Upper lobe of left lung (tissue), 6 donors: ENCODE measurements at regions not wholly inside any gene's neighbourhood (a gene's known extent, or its start where the extent isn't known, plus 50 kb on each side); places are given as distances from the start of the nearest gene placed in this dataset.

Experiments used
- ATAC-seq, 2 donors: fragments of 200-7000 bp; cut with Tn5 transposase; one replicate each; pipeline ENCODE4 v1.9.1; 2022; ENCODE audit warnings: mild to moderate bottlenecking in 2 of 2, moderate library complexity in 2 of 2; ENCODE audit not compliant: low FRiP score in 2 of 2
- DNase-seq, 2 donors: peaks; one replicate each; pipeline ENCODE4 v3.0.0-alpha.2; 2019 to 2020
- H3K27ac ChIP-seq, 4 donors: fragments of 200-600 bp; sonication (generic); one replicate each; pipeline ENCODE4 v1.5.1; 2016 to 2019
- H3K27me3 ChIP-seq, 4 donors: fragments of 200-600 bp; sonication (generic); one replicate each; pipeline ENCODE4 v1.5.1; 2017 to 2019
- H3K36me3 ChIP-seq, 4 donors: fragments of 200-600 bp; sonication (generic); one replicate each; pipeline ENCODE4 v1.5.1; 2016 to 2019
- H3K4me1 ChIP-seq, 4 donors: fragments of 200-600 bp; sonication (generic); one replicate each; pipeline ENCODE4 v1.5.1; 2018 to 2019
- H3K4me3 ChIP-seq, 4 donors: fragments of 200-600 bp; sonication (generic); one replicate each; pipeline ENCODE4 v1.5.1; 2017 to 2019; ENCODE audit warnings: mild to moderate bottlenecking in 2 of 4, moderate library complexity in 1 of 4
- H3K9me3 ChIP-seq, 4 donors: fragments of 200-600 bp; sonication (generic); one replicate each; pipeline ENCODE4 v1.5.1; 2018 to 2019
- EP300 ChIP-seq, 4 donors: sonication (generic); formaldehyde crosslinking; IDR thresholded peaks; one replicate each; pipeline ENCODE4 v1.5.1; 2017; ENCODE audit warnings: antibody characterized with exemption in 4 of 4, control low read depth in 2 of 4
- POLR2A ChIP-seq, 4 donors: fragments of 450-650 bp; IDR thresholded peaks; one replicate each; pipeline ENCODE4 v1.5.1; 2016 to 2017; ENCODE audit warnings: antibody characterized with exemption in 4 of 4, mild to moderate bottlenecking in 2 of 4
- POLR2AphosphoS5 ChIP-seq, 2 donors: sonication (generic); formaldehyde crosslinking; IDR thresholded peaks; one replicate each; pipeline ENCODE4 v1.5.1; 2017; ENCODE audit warnings: antibody characterized with exemption in 2 of 2
- WGBS, 2 donors: methylation state at CpG; one replicate each; pipeline ENCODE4 v1.1.5; 2017 to 2018; 5-methylcytosine and 5-hydroxymethylcytosine counted together
- TF ChIP-seq, protein P1 (sequence below), 6 experiments: fragments of 450-650 bp in 4 of 6; fragments of 200-600 bp in 2 of 6; sonication (generic) in 2 of 6; IDR thresholded peaks; one replicate each; pipeline ENCODE4 v1.5.1; 2016 to 2019; ENCODE audit warnings: antibody characterized with exemption in 6 of 6
- donor health status: DM: no; HTN: no; CAD: no; lungs with moderate emphysema.
- donor health status: DM: no; HTN: yes; CAD: no; lungs with severe emphysema.

DNA sequence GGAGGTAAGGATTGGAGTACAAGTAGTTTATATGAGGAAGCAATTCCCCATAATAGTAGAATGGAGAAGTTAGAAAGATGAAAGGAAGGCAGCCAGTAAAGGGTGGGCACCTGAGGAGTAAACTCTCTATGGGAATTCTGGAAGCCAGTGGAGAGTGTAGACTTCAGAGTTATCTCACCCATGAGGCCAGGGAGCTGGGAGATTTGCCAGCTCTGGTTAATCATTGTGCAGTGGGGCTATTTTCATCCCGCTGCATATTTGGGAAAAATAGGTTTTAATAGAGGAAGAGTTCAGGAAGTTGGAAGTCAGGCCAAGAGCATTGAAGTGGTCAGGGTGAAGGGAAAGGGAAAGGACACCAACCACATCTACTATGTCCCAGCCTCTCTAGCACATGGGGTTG, 242.3 kb upstream of the BRINP1 start:
- TF ChIP-seq, protein P1, sequence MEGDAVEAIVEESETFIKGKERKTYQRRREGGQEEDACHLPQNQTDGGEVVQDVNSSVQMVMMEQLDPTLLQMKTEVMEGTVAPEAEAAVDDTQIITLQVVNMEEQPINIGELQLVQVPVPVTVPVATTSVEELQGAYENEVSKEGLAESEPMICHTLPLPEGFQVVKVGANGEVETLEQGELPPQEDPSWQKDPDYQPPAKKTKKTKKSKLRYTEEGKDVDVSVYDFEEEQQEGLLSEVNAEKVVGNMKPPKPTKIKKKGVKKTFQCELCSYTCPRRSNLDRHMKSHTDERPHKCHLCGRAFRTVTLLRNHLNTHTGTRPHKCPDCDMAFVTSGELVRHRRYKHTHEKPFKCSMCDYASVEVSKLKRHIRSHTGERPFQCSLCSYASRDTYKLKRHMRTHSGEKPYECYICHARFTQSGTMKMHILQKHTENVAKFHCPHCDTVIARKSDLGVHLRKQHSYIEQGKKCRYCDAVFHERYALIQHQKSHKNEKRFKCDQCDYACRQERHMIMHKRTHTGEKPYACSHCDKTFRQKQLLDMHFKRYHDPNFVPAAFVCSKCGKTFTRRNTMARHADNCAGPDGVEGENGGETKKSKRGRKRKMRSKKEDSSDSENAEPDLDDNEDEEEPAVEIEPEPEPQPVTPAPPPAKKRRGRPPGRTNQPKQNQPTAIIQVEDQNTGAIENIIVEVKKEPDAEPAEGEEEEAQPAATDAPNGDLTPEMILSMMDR (IDR thresholded peaks at IDR 0.05), result no peak
- TF ChIP-seq POLR2A (IDR thresholded peaks at IDR 0.05) (no peak), POLR2AphosphoS5 (IDR thresholded peaks at IDR 0.05) (no peak), EP300 (IDR thresholded peaks at IDR 0.05) (no peak)
- Histone ChIP-seq H3K4me1 (no peaks in the 10 kb centered on the region), H3K27me3 (no peaks in the 10 kb centered on the region), H3K4me3 (no peak overlapping the region), H3K36me3 (no peaks in the 10 kb centered on the region), H3K9me3 (no peaks in the 10 kb centered on the region), H3K27ac (no peak overlapping the region)
- 25 to 72% methylated on average over 1 of the region's 1 CpG for WGBS, 2 donors
- ATAC-seq, result no peak
- no peak for DNase-seq

DNA sequence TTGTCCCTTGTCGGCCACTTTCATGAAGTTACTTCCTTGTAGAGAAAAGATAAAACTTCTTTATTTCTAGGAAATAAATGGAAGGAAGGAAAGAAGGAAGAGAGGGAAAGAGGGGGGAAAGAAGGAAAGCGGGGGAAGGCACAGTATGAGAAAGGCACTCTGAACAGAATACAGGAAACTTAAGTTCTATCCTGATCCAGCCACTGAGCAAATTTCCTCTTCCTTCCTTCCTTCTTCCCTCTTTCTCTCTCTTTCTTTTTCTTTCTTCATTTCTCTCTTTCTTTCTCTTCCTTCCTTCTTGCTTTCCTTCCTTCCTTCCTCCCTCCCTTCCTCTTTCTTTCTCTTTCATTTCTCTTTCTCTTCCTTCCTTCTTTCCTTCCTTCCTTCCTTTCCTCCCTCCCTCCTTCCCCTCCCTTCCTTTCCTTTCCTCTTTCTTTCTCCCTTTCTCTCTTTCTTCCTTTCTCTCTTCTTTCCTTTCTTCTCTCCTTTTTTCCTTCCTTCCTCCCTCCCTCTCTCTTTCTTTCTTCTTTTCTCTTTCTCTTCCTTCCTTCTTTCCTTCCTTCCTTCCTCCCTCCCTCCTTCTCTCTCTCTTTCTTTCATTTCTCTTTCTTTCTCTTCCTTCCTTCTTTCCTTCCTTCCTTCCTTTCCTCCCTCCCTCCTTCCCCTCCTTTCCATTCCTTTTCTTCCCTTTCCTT, 240.2 kb upstream of the BRINP1 start:
- Histone ChIP-seq H3K36me3 (no peaks in the 10 kb centered on the region), H3K27ac (no peak overlapping the region), H3K27me3 (no peaks in the 10 kb centered on the region), H3K9me3 (no peaks in the 10 kb centered on the region), H3K4me3 (no peak overlapping the region), H3K4me1 (no peaks in the 10 kb centered on the region)
- DNase-seq (no peak), ATAC-seq (no peak)
- TF ChIP-seq POLR2AphosphoS5 (IDR thresholded peaks at IDR 0.05) (no peak), POLR2A (IDR thresholded peaks at IDR 0.05) (no peak), EP300 (IDR thresholded peaks at IDR 0.05) (no peak)
- TF ChIP-seq, protein P1 (IDR thresholded peaks at IDR 0.05), result no peak
- WGBS, 2 donors, result 87 to 90% methylated on average over 2 of the region's 2 CpGs

DNA sequence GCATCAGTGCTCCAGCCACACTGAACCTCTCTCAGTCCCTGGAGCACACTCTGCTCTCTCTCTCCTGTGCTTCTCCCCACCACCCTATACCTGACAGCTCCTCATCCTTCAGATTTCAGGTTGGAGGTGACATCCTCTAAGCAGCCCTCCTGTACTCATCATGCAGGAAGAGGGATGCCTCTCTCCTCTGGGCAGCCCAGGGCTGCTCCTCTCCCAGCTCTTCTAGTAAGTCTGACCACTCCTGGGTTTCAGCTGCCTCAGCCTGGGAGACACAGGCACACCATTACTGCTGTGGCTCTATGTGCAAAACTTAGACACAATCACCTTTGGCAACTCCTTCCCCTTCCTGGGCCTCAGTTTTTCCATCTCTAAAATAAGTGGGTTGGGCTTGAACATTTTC, 232.4 kb upstream of the BRINP1 start:
- Histone ChIP-seq H3K9me3 (no peaks in the 10 kb centered on the region), H3K4me1 (no peaks in the 10 kb centered on the region), H3K27me3 (no peaks in the 10 kb centered on the region), H3K36me3 (no peaks in the 10 kb centered on the region), H3K27ac (no peak overlapping the region), H3K4me3 (no peak overlapping the region)
- no peak for TF ChIP-seq POLR2A (IDR thresholded peaks at IDR 0.05)
- TF ChIP-seq POLR2AphosphoS5 (IDR thresholded peaks at IDR 0.05), result no peak
- ATAC-seq (no peak), DNase-seq (no peak)

DNA sequence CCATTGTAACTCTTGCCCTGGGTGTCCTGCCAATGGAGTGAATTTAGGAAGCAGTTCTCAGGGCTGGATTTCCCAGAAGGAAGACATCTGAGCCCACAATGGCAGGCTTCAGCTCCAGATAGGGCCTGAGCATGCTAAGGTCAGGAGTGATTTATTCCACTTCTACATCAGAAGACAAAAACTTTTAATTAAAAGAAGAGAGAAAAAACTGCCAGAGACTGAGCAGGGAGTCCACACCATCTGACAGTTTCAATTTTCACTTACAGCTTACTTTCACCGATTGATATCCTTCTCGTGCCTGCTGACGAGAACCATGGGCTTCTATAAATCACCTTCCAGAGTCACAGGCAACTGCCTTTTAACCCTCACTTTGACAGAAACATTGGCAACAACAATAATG, 228.3 kb upstream of the BRINP1 start:
- H3K4me1 ChIP-seq, result no peaks in the 10 kb centered on the region
- no peak for TF ChIP-seq POLR2AphosphoS5 (IDR thresholded peaks at IDR 0.05)
- TF ChIP-seq POLR2A (IDR thresholded peaks at IDR 0.05), result no peak
- TF ChIP-seq EP300 (IDR thresholded peaks at IDR 0.05), result no peak
- TF ChIP-seq, protein P1 (IDR thresholded peaks at IDR 0.05), result no peak
- ATAC-seq (no peak), DNase-seq (no peak)
- H3K4me3 ChIP-seq, result no peak overlapping the region
- H3K36me3 ChIP-seq, result no peaks in the 10 kb centered on the region
- 73% methylated on average over 3 of the region's 3 CpGs for WGBS, 2 donors
- H3K27ac ChIP-seq, result no peak overlapping the region
- no peaks in the 10 kb centered on the region for H3K27me3 ChIP-seq
- no peaks in the 10 kb centered on the region for H3K9me3 ChIP-seq

DNA sequence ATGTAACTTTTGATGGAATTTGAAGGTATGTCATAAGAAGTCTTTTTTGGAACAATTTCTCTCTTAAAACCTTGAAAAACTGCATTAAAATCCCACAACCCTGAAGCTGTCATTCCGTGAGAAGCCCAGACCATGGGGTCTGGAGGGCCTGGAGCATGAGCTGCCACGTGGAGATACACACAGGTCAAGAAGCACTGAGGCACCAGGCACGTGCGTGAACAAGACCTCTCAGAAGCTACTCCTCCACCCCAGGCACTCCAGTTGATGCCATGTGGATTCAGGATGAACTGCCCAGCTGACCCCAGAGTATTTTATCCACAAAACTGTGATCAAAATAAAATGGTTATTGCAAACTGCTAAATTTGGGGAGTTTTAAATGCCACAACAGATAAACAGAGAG, 227.5 kb upstream of the BRINP1 start:
- Histone ChIP-seq H3K4me1 (no peaks in the 10 kb centered on the region), H3K36me3 (no peaks in the 10 kb centered on the region), H3K27ac (no peak overlapping the region), H3K9me3 (no peaks in the 10 kb centered on the region), H3K4me3 (no peak overlapping the region), H3K27me3 (no peaks in the 10 kb centered on the region)
- ATAC-seq, result no peak
- no peak for TF ChIP-seq POLR2A (IDR thresholded peaks at IDR 0.05)
- TF ChIP-seq, protein P1 (IDR thresholded peaks at IDR 0.05), result no peak
- TF ChIP-seq POLR2AphosphoS5 (IDR thresholded peaks at IDR 0.05), result no peak
- no peak for TF ChIP-seq EP300 (IDR thresholded peaks at IDR 0.05)
- no peak for DNase-seq
- WGBS, 2 donors, result 78 to 85% methylated on average over 4 of the region's 4 CpGs
